Breast epithelium (tissue), 3 donors: ENCODE measurements at regions not wholly inside any gene's neighbourhood (a gene's known extent, or its start where the extent isn't known, plus 50 kb on each side); places are given as distances from the start of the nearest gene placed in this dataset.

Experiments
- POLR2AphosphoS5 ChIP-seq, 3 donors: sonication (generic); formaldehyde crosslinking; IDR thresholded peaks; one replicate each; pipeline ENCODE4 v1.6.1; 2017; ENCODE audit warnings: antibody characterized with exemption in 3 of 3
- TF ChIP-seq, protein P1 (sequence below), 3 donors: fragments of 450-650 bp; IDR thresholded peaks; one replicate each; pipeline ENCODE4 v1.5.1; 2016 to 2017; ENCODE audit warnings: antibody characterized with exemption in 3 of 3, mild to moderate bottlenecking in 3 of 3, moderate library complexity in 3 of 3

DNA sequence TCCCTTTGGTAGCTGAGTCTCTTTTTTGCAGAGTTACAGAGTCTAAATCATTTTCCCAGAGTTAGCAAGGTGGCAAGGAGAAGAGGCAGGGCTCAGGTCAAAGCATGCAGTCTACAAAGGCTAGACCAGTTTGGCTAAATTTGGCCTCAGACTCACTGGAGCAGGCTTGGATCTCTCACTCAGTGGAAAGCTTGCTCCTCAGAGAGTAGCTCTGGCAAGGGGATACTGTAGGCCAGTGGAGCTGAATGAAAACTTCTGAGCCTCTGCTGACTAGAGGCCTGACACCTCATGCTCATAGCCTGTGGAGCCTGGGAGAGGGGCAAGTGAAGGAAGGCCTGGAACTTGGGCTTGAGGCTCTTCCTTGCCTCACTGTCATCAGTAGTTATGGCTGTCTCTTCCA lies 101.0 kb downstream of the MOBP start:
- TF ChIP-seq, protein P1, sequence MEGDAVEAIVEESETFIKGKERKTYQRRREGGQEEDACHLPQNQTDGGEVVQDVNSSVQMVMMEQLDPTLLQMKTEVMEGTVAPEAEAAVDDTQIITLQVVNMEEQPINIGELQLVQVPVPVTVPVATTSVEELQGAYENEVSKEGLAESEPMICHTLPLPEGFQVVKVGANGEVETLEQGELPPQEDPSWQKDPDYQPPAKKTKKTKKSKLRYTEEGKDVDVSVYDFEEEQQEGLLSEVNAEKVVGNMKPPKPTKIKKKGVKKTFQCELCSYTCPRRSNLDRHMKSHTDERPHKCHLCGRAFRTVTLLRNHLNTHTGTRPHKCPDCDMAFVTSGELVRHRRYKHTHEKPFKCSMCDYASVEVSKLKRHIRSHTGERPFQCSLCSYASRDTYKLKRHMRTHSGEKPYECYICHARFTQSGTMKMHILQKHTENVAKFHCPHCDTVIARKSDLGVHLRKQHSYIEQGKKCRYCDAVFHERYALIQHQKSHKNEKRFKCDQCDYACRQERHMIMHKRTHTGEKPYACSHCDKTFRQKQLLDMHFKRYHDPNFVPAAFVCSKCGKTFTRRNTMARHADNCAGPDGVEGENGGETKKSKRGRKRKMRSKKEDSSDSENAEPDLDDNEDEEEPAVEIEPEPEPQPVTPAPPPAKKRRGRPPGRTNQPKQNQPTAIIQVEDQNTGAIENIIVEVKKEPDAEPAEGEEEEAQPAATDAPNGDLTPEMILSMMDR (IDR thresholded peaks at IDR 0.05): no peak
- no peak for TF ChIP-seq POLR2AphosphoS5 (IDR thresholded peaks at IDR 0.05)
